HCEC 1CT (cell line): ENCODE measurements at regions not wholly inside any gene's neighbourhood (a gene's known extent, or its start where the extent isn't known, plus 50 kb on each side); places are given as distances from the start of the nearest gene placed in this dataset.
"Not testable (repeated sequence)": the region's sequence is repeated elsewhere in the genome, so short reads cannot be mapped to it uniquely, and the experiment has no call there.

Experiments
- DNase-seq: peaks from one replicate; pipeline ENCODE4 v3.0.0-alpha.2; 2017

DNA sequence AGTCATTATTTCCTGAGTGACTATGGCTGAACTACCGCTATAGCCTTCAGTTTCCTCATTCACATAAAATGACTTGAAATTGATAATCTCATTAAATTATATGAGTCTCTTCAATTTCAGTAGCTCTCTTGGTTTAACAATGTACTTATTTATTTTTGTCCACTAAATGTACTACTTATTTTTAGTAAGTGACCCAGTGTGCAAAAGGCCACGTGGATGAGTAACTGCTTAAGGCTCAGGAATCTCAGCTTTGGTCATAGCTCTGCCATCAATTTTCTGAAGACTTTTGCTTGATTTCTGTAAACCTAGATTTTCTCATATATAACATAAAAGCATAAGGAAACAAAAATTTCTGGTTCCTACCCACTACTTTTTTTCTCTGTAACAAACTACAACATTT is 1132.9 kb upstream of the CDH8 start:
- DNase-seq, result no peak

DNA sequence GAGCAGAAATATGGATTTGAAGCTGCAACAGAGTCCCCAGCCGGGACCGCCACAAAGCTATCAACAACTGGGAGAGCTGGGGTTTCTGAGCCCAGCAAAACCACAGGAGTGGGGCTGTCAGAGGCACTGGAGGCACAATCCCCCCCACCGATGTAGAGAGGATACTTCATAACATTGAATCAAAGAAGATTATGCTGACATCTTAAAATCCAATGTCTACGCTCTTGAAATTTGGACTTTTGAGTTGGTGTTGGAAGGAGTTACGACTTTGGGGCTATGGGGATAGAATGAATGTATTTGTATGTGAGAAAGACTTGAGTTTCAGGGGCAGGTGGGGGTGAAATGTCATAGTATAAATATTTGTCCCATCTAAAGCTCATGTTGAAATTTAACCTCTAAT is 1121.6 kb upstream of the CDH8 start:
- DNase-seq, result no peak

DNA sequence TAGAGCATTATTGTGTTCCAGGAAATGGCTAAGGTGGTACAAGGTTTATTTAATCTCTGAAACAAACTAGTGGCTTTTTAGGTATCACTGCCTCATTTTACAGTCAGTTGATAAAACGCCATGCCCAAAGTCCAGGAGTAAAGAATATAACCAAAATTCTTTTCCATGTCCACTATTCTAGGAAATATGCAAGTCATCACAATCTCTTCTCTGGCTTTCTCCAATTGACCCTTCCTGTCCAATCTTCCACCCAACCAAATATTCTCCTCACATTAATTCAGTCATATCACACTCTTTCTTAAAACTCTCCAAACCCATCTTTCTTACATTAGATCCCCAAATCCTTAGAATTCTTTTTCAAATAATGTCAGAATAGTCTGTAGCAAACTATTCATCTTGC is 1110.0 kb upstream of the CDH8 start:
- DNase-seq, result no peak

DNA sequence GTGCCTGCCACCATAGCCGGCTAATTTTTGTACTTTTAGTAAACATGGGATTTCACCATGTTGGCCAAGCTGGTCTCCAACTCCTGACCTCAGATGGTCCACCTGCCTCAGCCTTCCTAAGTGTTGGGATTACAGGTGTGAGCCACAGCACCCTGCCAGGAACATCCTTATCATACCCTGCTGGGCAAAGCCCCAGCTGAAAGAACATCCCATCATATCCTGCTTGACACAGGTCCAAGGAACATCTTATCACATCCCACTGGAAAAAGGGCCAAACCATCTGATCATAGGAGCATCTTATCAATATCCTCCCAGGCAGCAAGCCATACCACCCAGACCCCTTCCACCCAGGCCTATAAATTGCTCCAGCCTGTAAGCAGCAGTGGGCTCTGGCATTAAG is 1109.2 kb upstream of the CDH8 start:
- DNase-seq, result no peak

DNA sequence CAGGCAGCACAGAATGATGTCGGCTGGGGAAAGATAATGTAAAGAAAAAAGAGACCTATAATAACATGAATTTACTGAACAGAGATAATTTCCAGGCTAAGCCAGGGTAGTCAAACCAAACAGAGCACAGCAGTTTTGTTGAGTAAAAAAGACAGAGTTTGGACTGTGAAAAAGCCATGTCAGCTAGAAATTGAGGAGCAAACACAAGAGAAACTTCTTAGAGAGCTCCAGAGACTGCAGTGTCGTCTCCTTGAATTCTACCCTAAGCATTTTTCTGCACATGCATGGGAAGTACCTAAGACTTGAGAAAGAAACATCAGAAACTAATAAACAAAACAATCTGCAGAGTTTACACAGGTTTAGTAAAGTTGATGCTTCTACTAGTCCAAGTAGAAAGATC is 1098.8 kb upstream of the CDH8 start:
- no peak for DNase-seq

DNA sequence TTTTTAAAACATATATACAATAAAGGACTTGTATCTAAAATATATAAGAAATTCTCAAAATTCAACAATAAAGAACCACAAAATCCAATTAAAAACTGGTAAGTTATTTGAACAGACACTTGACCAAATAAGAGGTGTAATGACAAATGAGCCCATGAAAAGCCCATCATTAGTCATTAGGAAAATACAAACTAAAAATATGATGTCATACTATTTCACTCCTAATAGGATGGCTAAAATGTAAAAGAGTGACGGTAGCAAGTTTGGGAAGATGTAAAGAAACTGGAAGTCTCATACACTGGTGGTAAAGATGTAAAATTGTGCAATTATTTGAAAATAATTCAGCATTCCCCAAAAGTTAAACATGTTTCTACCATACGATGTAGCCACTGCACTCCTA is 1095.3 kb upstream of the CDH8 start:
- DNase-seq, result no peak

DNA sequence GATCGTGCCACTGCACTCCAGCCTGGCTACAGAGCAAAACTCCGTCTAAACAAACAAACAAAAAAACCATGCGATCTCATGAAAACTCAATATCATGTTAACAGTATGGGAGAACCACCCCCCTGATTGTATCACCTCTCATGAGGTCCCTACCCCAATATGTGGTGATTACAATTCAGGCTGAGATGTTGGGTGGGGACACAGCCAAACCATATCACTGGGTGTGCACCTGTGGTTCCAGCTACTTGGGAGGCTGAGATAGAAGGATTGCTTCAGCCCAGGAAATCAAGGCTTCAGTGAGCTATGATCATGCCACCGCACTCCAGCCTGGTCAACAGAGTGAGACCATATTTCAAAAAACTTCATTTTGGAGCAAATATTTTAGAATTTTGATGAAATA is 1094.7 kb upstream of the CDH8 start:
- no peak for DNase-seq

DNA sequence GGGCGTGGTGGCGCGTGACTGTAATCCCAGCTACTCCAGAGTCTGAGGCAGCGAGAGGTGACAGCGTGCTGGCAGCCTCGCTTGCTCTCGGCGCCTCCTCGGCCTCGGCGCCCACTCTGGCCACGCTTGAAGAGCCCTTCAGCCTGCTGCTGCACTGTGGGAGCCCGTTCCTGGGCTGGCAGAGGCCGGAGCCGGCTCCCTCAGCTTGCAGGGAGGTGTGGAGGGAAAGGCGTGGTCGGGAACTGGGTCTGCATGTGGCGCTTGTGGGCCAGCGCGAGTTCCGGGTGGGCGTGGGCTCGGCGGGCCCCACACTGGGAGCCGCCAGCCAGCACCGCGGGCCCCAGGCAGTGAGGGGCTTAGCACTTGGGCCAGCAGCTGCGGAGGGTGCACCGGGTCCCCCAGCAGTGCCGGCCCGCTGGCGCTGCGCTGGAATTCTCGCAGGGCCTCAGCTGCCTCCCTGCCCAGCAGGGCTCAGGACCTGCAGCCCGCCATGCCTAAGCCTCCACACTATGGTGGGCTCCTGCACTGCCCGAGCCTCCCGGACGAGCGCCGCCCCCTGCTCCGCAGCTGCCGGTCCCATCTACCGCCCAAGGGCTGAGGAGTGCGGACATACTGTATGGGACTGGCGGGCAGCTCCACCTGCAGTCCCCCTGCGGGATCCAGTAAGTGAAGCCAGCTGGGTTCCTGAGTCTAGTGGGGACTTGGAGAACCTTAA is 1093.3 kb upstream of the CDH8 start:
- no peak for DNase-seq

DNA sequence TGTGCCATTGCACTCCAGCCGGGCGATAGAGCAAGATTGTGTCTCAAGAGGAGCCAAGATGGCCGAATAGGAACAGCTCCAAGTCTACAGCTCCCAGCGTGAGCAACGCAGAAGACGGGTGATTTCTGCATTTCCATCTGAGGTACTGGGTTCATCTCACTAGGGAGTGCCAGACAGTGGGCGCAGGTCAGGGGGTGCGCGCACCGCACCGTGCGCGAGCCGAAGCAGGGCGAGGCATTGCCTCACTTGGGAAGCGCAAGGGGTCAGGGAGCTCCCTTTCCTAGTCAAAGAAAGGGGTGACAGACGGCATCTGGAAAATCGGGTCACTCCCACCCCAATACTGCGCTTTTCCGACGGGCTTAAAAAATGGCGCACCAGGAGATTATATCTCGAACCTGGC is 1083.7 kb upstream of the CDH8 start:
- not testable (repeated sequence) for DNase-seq

DNA sequence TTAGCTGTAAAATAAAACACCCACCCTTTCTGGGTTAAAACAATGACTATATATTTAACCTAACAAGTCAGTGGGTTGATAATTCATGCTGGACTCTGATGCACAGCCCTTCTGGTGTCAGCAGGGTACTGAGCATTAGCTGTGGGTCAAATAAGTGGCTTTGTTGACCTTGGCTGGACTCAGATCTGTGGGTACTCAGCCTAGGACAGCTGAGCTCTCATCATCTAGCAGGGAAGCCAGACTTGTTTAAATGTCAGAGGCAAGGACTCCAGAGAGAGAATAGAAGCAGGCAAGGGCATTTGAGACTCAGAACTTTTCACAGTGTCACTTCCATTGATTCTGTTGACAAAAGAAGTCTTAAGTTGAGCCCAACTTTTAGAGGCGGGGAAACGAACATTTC is 1063.8 kb upstream of the CDH8 start:
- DNase-seq, result no peak

DNA sequence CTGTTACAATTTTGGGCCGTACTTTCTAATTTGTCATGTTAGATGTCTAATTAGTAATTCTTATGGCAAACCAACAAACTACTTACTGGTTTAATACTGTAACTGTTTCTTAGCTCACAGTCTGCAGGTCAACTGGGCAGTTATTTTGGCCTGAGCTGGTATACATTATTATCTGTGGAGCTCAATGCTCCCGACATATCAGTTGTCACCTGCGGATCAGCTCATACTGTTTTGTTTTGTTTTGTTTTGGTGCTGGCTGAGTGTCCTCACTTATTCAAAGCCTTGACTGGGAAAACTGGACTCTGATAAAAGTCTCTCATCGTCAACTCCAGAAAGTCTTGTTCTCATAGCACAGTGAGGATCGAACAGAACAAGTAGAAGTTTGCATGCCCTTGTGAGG is 1060.6 kb upstream of the CDH8 start:
- no peak for DNase-seq

DNA sequence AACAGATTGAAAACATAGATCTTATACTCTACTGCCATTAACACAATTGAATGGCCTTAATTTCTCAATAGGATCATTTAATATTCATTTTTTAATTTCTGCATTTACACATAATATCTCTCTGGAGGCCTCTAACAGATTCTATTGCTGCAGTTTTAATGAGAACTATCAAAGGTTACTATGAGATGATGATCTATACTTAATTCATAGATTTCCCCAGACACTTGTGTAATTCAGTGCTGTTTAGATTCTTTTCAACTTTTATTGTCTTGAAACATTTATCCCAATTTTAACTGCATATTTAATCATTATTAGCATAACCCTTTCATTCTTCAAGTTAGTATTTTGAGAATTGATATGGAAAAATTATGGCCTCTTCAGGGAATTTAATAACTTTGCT is 1056.5 kb upstream of the CDH8 start:
- no peak for DNase-seq

DNA sequence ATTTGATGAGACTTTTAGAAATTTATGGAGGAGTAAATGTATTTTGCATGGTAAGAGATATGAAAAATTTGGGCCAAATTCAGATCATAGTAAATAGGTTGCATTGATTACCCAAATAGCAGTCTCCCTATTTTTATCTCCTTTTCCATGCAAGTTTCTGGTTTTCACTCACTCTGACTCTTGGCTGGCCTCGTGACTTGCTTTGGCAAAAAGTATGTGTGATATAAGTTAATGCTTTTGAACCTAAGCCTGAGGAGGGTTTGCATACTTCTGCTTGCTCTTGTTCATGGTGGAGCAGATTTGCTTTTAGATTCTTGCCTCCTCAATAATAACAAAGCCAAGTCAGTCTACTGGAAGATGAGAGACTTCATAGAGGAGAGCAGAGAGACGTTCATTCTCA is 1045.9 kb upstream of the CDH8 start:
- DNase-seq, result no peak

DNA sequence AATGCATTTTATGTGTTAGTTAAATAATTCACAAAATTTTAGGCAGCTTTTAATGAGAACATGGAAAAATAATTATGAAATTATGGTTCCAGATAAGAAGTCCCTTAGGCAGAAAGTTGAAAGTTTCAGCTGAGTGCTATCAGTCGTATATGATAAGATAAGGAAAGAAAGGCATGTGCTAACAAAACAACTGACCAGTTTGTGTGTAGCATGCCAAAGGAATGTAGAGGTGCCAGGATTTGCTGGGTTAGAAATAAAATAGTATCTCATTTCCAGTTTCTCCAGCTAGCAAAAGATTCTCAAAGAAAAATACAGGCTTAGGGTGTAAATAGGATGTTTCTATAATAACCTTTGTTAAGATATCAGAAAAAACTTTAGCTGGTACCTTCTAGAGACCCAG is 1044.5 kb upstream of the CDH8 start:
- DNase-seq, result no peak

DNA sequence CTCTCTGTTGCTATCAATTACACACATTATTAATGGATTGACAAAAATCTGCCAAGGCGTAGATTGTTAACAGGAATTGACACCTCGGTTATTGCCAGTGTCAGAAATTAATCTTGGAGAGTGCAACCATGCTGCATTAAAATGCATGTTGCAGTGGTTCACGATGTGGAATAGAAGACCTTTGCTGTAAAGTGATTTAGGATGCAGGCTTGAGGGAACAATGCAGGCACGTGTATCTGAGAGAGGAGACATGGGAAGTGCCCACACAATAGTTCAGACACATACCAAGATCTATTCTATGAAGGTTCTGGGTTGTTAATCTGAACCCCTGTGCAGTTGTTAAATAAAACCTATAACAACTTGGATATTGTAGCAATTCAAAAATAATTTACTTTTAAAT is 1032.8 kb upstream of the CDH8 start:
- DNase-seq, result no peak

DNA sequence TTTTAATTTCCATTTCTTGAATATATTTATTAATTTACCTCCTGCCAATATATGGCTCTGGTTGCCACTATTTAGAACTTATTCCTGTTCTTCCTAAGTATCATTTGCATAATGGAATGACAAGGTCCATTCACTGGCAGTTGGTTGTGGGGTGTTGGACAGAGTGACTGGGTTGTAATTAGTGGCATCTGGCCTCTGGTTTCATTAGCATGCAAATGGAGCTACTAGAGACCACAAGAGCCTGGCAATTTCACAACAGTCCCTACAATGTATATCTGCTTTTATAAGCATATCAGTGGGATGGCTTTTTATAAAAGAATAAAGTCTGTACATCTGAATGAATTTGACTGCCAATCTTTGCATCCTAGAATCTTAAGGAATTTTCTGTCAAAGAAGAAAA is 1030.9 kb upstream of the CDH8 start:
- no peak for DNase-seq

DNA sequence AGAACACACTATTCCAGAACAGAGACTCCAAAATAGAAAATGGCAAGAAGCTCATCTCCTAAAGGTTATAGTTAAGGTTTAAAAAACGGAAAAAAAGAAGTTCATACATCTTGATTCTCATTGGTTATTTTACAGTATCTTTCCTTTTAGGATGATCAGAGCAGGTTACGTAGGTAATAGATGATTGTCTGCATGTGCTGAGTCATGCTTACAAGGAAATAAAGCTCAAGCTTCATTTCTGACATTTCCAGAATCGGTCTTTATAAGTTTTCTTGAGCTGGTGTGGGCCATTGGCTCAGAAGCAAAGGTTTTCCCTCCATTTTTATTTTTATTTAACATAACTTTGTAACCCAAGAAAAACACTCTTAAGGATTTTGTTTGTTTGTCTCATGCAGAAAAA is 1030.3 kb upstream of the CDH8 start:
- DNase-seq, result no peak

DNA sequence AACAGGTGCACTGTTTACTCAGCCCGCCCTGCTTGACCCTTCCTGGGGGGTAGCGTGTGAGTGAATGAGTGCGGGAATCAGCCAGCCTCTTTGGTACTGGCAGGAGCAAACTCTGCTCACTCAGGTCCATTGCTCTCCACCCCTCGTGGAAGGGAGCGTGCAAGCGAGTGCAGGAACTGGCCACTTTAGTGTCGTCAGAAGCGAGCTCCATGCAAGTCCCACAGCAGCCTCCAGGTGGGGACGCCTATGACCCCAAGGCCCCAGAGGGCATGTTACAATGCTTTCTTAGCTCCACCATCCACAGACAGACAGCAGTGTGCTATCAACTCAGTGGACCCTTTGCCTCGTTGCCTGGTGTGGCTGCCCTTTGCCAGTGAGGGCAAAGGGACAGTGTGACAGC is 1025.1 kb upstream of the CDH8 start:
- DNase-seq, result no peak

DNA sequence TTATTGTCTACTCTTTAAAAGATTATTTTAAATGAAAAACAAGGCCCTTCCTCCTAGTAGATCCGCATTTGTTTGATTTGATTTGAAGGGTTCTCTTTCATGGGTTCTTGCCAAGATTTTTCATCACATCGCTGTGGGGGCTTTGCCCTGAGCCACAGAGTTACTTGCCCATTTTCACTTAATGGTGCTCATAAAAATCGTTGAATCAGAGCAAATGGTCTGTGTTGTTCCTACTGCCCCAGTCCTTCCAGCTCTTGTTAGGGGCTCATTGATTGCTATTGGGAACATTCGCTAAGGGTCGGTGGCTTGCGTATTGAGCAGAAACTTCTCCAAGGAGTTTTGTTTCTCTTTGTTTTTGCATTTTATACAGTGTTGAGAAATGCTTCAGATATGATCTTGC is 1023.4 kb upstream of the CDH8 start:
- DNase-seq, result no peak

DNA sequence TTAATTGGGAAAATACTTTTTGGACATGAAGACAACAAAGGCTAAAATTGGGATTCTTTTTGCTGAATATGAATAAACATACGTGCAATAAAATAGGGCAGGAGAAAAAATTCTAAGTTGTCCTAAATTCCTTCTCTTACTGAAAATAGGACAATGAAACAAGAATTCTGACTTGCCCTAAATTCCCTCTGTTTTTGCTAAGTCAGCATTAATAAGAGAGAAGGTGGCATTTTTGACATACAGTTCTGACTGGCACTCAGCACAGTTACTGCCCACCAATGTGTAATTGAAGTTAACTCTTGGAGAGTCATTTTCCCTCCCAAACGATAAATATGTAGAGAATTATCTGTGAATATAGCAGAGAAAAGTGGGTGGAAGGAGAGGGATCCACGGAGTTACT is 1021.1 kb upstream of the CDH8 start:
- no peak for DNase-seq

DNA sequence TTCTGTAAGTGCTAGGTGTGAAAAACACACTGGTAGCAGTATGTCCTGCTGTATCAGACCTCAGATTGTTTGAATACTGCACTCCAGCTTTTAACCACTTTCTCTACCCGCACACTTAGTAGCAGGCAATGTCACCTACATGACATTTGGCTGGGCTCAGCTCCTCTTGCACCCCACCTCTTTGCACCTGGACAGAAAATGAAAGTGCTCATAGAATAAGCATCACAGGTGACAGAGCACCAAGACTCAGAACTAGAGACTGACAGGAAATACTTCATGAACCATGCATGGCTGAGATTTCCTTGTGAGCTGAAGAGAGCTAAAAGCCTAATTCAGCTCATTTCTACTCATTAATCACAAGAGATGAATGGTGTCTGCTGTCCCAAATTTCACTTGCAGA is 1014.2 kb upstream of the CDH8 start:
- DNase-seq, result no peak

DNA sequence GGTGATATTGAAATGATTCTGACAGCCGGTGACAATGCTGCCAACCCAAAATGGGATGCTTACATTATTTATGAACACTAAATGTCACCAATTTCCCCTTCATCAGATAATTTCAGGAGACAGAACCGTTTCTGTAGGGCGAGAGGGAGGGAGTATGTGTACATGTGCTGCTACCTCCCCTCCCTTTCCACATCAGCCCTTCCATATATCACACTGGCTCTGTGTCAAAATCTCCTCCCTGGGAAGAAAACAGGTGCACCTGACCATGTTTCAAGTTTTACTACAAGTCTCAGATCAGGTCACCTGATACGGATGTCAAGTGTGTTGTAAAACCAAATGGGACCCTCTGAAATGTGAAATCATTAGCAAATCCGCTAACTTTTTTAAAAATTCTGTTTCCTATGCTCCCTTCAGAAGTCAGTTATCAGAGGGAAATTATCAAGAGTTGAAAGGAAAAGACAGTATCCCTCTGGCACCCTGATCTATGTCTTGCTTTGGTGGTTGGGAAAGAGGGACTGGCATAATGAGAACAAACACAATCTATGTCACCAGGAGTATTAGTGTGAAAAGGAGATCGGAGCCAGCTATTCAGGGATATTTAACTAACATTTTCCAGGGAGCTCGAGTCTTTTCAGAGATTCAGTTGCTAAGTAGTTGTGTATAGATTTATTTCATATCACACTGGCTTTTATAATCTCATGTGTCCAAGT is 1002.3 kb upstream of the CDH8 start:
- no peak for DNase-seq

DNA sequence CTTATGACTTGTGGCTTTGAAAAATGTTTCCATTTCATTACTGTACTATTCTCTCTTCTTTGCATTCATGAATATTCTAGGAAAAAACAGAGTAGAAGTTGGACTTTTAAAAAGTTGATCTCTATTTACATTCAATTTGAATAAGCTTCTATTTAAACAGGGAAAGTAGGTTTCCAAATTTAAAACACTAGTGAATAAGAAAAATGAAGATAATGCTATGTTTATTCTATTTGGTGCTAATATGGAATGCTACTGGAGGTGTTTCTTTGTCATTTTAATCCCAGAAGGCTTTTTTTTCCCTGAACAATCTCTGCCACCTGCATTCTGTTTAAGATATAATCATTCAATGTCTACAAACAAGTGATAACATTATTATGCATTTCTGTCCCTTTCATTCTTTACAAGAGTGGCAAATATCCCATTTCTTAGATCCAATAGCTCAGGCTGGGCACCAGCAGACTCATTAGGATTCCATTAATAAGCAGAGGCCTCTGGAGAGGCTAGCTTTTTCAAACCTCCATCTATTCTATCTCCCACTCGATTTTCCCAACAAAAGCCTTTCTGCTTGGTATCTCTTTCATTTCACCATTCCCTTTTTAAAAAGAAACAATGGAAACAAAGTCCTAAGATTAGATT is 1001.6 kb upstream of the CDH8 start:
- no peak for DNase-seq

DNA sequence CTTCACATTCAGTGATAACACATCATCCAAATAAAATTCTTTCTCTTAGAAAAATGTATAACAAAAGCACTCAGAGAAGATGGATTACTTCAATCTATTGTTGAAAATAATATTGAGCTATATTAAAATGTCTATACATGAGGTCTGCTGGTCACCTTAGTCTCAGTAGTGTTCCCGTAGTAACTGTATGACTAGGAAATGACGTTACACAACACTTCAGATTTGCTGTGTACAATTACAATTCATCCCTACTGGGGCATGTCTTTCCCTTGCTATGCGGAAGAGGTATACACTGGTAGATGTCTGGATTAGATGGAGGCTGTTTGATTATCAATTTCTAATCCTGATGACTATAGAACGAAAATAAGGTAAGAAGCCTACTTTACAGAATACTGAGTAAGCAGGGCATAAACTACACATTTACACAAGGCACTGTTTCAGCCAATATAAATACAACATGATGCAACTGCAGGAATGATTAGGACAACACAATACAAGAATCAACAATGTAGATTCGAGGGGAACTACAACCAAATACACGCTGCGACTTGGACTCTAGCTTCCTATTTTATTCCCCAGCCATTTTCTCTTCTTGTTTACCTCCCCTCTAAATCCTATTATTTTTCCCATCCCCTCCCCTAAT is 982.5 kb upstream of the CDH8 start:
- no peak for DNase-seq
